Lower leg skin (tissue), 3 donors: ENCODE measurements at regions not wholly inside any gene's neighbourhood (a gene's known extent, or its start where the extent isn't known, plus 50 kb on each side); places are given as distances from the start of the nearest gene placed in this dataset.

Source experiments
- CTCF ChIP-seq, 3 donors: fragments of 450-650 bp; IDR thresholded peaks; one replicate each; pipeline ENCODE4 v1.5.1; 2016; ENCODE audit warnings: antibody characterized with exemption in 3 of 3, mild to moderate bottlenecking in 3 of 3, moderate library complexity in 2 of 3
- POLR2A ChIP-seq, 2 donors: fragments of 450-650 bp; IDR thresholded peaks; one replicate each; pipeline ENCODE4 v1.6.1; 2016 to 2017; ENCODE audit warnings: antibody characterized with exemption in 2 of 2, mild to moderate bottlenecking in 1 of 2, moderate library complexity in 1 of 2

DNA sequence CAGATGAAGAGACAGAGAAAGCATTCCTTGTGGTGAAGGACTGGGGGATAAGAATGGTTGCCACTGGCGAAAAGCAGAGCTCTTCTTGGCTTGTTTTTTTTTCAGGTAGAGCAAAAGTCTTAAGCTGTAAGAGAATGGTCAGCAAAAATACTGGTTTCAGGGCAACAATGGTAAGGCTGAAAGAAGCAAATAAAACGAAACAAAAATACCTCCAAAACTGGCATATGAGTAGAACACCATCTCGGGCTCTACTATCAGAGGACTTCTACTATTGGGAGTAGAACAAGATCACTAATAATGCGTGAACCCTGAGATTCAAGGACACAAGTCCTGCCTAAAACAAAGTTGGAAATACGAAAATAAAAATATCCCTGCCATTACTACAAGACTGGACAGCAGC, 1823.2 kb upstream of the CDH6 start:
- TF ChIP-seq POLR2A (IDR thresholded peaks at IDR 0.05) (no peak), CTCF (IDR thresholded peaks at IDR 0.05) (no peak)
